H1 (cell line): ENCODE measurements at regions not wholly inside any gene's neighbourhood (a gene's known extent, or its start where the extent isn't known, plus 50 kb on each side); places are given as distances from the start of the nearest gene placed in this dataset.

Experiments
- ATF2 ChIP-seq: IDR thresholded peaks from 2 replicates; pipeline ENCODE4 v1.6.1; 2012; ENCODE audit warnings: low read length, inconsistent platforms
- EZH2 ChIP-seq: fragments of 200-600 bp; sonication (generic); IDR thresholded peaks from 2 replicates; pipeline ENCODE4 v1.7.1; 2012; ENCODE audit warnings: low read depth, mild to moderate bottlenecking, moderate library complexity, low read length, inconsistent platforms; ENCODE audit not compliant: severe bottlenecking
- GABPA ChIP-seq: IDR thresholded peaks from 2 replicates; pipeline ENCODE4 v1.6.1; 2011; ENCODE audit warnings: mild to moderate bottlenecking, low read length, moderate library complexity, borderline replicate concordance; ENCODE audit not compliant: insufficient read depth
- HDAC2 ChIP-seq, 2 experiments: fragments of 300-600 bp in 1 of 2; sonication (generic) in 1 of 2; IDR thresholded peaks; 2 replicates each; pipeline ENCODE4 v1.6.1; 2011 to 2012; ENCODE audit warnings: low read depth in 2 of 2, low read length in 2 of 2, mild to moderate bottlenecking in 2 of 2, moderate library complexity in 2 of 2, borderline replicate concordance in 1 of 2, inconsistent platforms in 1 of 2
- POLR2A ChIP-seq, 2 experiments: IDR thresholded peaks; 1 replicate in 1 of 2; 2 replicates in 1 of 2; pipeline ENCODE4 v1.6.1; 2011; ENCODE audit warnings: low read depth in 2 of 2, low read length in 2 of 2, mild to moderate bottlenecking in 2 of 2; ENCODE audit errors: control extremely low read depth in 1 of 2
- SP1 ChIP-seq: IDR thresholded peaks from 2 replicates; pipeline ENCODE4 v1.6.1; 2011; ENCODE audit warnings: low read depth, low read length
- SRF ChIP-seq: IDR thresholded peaks from 2 replicates; pipeline ENCODE4 v1.6.1; 2011; ENCODE audit warnings: mild to moderate bottlenecking, low read depth, low read length, moderate library complexity
- TF ChIP-seq, protein P1 (sequence below), 3 experiments: IDR thresholded peaks; 1 replicate in 2 of 3; 2 replicates in 1 of 3; pipeline versions ENCODE4 v1.5.1 to v1.6.1; 2011; ENCODE audit warnings: low read length in 3 of 3, mild to moderate bottlenecking in 3 of 3, inconsistent platforms in 2 of 3, low read depth in 1 of 3, moderate library complexity in 1 of 3; ENCODE audit not compliant: insufficient read depth in 1 of 3; ENCODE audit errors: control extremely low read depth in 1 of 3

DNA sequence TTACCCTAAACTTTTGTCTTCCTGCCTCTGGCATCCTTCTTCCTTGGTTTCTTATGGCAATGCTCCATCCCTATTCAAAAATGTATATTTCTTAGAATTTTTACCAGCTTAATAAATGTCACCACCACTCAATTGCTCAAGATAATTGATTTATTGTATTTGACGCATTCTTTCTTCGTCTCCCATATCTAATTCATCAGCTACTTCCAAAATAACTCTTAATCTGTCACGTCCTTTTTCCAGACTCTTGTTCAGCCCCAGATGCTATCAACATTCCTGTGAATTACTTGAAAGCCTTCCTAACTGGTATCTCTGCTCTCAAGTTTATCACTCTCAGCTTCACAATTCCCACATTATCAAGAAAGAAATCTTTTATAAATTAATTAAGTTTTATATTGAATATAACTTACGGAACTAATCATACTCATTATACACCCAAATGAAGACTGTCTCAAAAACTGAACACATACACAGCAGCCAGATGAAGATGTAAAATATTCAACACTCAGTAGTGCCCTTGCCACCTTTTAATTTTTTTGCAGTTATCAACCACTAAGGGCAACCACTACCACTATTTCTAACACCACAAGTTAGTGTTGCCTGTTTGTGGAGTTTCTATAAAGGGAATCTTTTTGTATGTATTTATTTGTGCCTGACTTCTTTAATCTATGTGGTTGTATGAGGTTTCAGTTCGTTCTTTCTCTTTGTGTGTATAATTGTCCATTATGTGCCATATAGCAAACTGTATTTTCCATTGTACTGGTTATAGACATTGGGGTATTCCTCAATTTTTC is 2295.4 kb downstream of the PCDH9 start:
- no peak for TF ChIP-seq SRF
- TF ChIP-seq EZH2: no peak
- no peak for TF ChIP-seq GABPA
- TF ChIP-seq, protein P1, sequence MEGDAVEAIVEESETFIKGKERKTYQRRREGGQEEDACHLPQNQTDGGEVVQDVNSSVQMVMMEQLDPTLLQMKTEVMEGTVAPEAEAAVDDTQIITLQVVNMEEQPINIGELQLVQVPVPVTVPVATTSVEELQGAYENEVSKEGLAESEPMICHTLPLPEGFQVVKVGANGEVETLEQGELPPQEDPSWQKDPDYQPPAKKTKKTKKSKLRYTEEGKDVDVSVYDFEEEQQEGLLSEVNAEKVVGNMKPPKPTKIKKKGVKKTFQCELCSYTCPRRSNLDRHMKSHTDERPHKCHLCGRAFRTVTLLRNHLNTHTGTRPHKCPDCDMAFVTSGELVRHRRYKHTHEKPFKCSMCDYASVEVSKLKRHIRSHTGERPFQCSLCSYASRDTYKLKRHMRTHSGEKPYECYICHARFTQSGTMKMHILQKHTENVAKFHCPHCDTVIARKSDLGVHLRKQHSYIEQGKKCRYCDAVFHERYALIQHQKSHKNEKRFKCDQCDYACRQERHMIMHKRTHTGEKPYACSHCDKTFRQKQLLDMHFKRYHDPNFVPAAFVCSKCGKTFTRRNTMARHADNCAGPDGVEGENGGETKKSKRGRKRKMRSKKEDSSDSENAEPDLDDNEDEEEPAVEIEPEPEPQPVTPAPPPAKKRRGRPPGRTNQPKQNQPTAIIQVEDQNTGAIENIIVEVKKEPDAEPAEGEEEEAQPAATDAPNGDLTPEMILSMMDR (IDR thresholded peaks at IDR 0.05; ENCODE audit: control extremely low read depth in 1 of 3, insufficient read depth in 1 of 3, low read depth in 1 of 3, low read length in 3 of 3): no peak
- TF ChIP-seq ATF2: no peak
- TF ChIP-seq POLR2A (IDR thresholded peaks at IDR 0.05; ENCODE audit: control extremely low read depth in 1 of 2, low read depth in 2 of 2, low read length in 2 of 2): no peak
- TF ChIP-seq SP1: no peak
- no peak for TF ChIP-seq HDAC2 (IDR thresholded peaks at IDR 0.05; ENCODE audit: borderline replicate concordance in 1 of 2, low read depth in 2 of 2, low read length in 2 of 2)
